ENCODE measurements at regions not wholly inside any gene's neighbourhood (a gene's known extent, or its start where the extent isn't known, plus 50 kb on each side); places are given as distances from the start of the nearest gene placed in this dataset.
"Not testable (repeated sequence)": the region's sequence is repeated elsewhere in the genome, so short reads cannot be mapped to it uniquely, and the experiment has no call there.

GRCh38 chr3:11914041-11914440 is 67.4 kb upstream of the TAMM41 start:
- no peak for TF ChIP-seq CTCF (IDR thresholded peaks at IDR 0.05)
- WGBS, 2 donors: 75 to 83% methylated on average over 7 to 9 of the region's 9 CpGs
- Histone ChIP-seq H3K36me3 (no peaks in the 10 kb centered on the region), H3K4me3 (no peak overlapping the region), H3K27ac (no peak overlapping the region), H3K9me3 (no peaks in the 10 kb centered on the region), H3K4me1 (no peaks in the 10 kb centered on the region), H3K27me3 (peaks cover 0 to 12% (median 0%) of the 10 kb centered on the region in 4 donors)
- intact Hi-C loops (cut with DNase I): no loop called here
- DNase-seq: no peak

GRCh38 chr3:11914651-11915050 is 68.0 kb upstream of the TAMM41 start:
- Histone ChIP-seq H3K27ac (no peak overlapping the region), H3K4me3 (no peak overlapping the region), H3K36me3 (no peaks in the 10 kb centered on the region), H3K9me3 (no peaks in the 10 kb centered on the region), H3K27me3 (peaks cover 0 to 9% (median 0%) of the 10 kb centered on the region in 4 donors), H3K4me1 (no peaks in the 10 kb centered on the region)
- intact Hi-C loops (cut with DNase I): no loop called here
- TF ChIP-seq CTCF (IDR thresholded peaks at IDR 0.05) (no peak), POLR2A (IDR thresholded peaks at IDR 0.05) (no peak)
- 91% methylated on average over 5 of the region's 10 CpGs; no CpG with 5 or more reads in 1 of the 2 donors for WGBS, 2 donors
- no peak for DNase-seq

GRCh38 chr3:11915621-11916424 is 69.1 kb upstream of the TAMM41 start:
- no peak for TF ChIP-seq CTCF (IDR thresholded peaks at IDR 0.05)
- TF ChIP-seq POLR2A (IDR thresholded peaks at IDR 0.05): no peak
- Histone ChIP-seq H3K27ac (no peak overlapping the region), H3K4me1 (no peaks in the 10 kb centered on the region), H3K4me3 (no peak overlapping the region), H3K36me3 (no peaks in the 10 kb centered on the region), H3K9me3 (no peaks in the 10 kb centered on the region), H3K27me3 (no peaks in the 10 kb centered on the region)
- no peak for DNase-seq
- intact Hi-C loops (cut with DNase I): no loop called here
- WGBS, 2 donors: 38 to 46% methylated on average over 2 to 4 of the region's 11 CpGs

GRCh38 chr3:11916425-11916762 is 69.7 kb upstream of the TAMM41 start:
- H3K4me1 ChIP-seq; DNase-seq; H3K27me3 ChIP-seq; H3K9me3 ChIP-seq; H3K36me3 ChIP-seq; H3K27ac ChIP-seq; H3K4me3 ChIP-seq; intact Hi-C loops (cut with DNase I): not testable (repeated sequence)
- WGBS, 2 donors: 44 to 67% methylated on average over 1 to 2 of the region's 2 CpGs

GRCh38 chr3:11917051-11917450 is 70.4 kb upstream of the TAMM41 start:
- DNase-seq: no peak
- H3K36me3 ChIP-seq: no peaks in the 10 kb centered on the region
- no peaks in the 10 kb centered on the region for H3K4me1 ChIP-seq
- H3K27me3 ChIP-seq: peaks cover 0 to 3% (median 0%) of the 10 kb centered on the region in 4 donors
- TF ChIP-seq POLR2A (IDR thresholded peaks at IDR 0.05) (no peak), CTCF (IDR thresholded peaks at IDR 0.05) (no peak)
- 82 to 91% methylated on average over 9 to 11 of the region's 11 CpGs for WGBS, 2 donors
- no peak overlapping the region for H3K27ac ChIP-seq
- H3K9me3 ChIP-seq: no peaks in the 10 kb centered on the region
- intact Hi-C loops (cut with DNase I): no loop called here
- no peak overlapping the region for H3K4me3 ChIP-seq

- H3K36me3 ChIP-seq: no peaks in the 10 kb centered on the region
- no peaks in the 10 kb centered on the region for H3K4me1 ChIP-seq
- intact Hi-C loops (cut with DNase I): no loop called here
- no peak overlapping the region for H3K27ac ChIP-seq
- H3K4me3 ChIP-seq: no peak overlapping the region
- WGBS, 2 donors: 43 to 44% methylated on average over 5 to 6 of the region's 7 CpGs
- no peak for TF ChIP-seq POLR2A (IDR thresholded peaks at IDR 0.05)
- no peak for TF ChIP-seq CTCF (IDR thresholded peaks at IDR 0.05)
- peaks cover 0 to 6% (median 0%) of the 10 kb centered on the region in 4 donors for H3K27me3 ChIP-seq
- DNase-seq: no peak
- no peaks in the 10 kb centered on the region for H3K9me3 ChIP-seq
Measured at GRCh38 chr3:11919390-11919789, 72.7 kb upstream of the TAMM41 start.
